Left lung (tissue), 4 donors: ENCODE measurements at regions not wholly inside any gene's neighbourhood (a gene's known extent, or its start where the extent isn't known, plus 50 kb on each side); places are given as distances from the start of the nearest gene placed in this dataset.

ENCODE experiments used
- ATAC-seq: fragments of 200-7000 bp; cut with Tn5 transposase; one replicate; pipeline ENCODE4 v1.9.1; 2020; ENCODE audit warnings: moderate library complexity
- DNase-seq, 4 donors: peaks; one replicate each; pipeline ENCODE4 v3.0.0-alpha.2; 2013 to 2020
- H3K27ac ChIP-seq, 2 donors: fragments of 200-600 bp; sonication (generic) in 1 of 2; one replicate each; pipeline versions ENCODE4 v1.5.0 to v1.8.0; 2020 to 2021
- H3K27me3 ChIP-seq, 2 donors: fragments of 200-600 bp; sonication (generic) in 1 of 2; one replicate each; pipeline versions ENCODE4 v1.5.0 to v1.8.0; 2020 to 2021
- H3K36me3 ChIP-seq, 2 donors: fragments of 200-600 bp; sonication (generic) in 1 of 2; one replicate each; pipeline versions ENCODE4 v1.5.0 to v1.8.0; 2020 to 2021
- H3K4me1 ChIP-seq, 2 donors: fragments of 200-600 bp; one replicate each; pipeline ENCODE4 v1.8.0; 2021
- H3K4me3 ChIP-seq, 2 donors: fragments of 200-600 bp; sonication (generic) in 1 of 2; one replicate each; pipeline versions ENCODE4 v1.5.0 to v1.8.0; 2020 to 2021; ENCODE audit warnings: mild to moderate bottlenecking in 1 of 2
- H3K9me3 ChIP-seq, 2 donors: fragments of 200-600 bp; sonication (generic) in 1 of 2; one replicate each; pipeline versions ENCODE4 v1.5.0 to v1.8.0; 2020 to 2021
- CTCF ChIP-seq, 2 donors: fragments of 200-600 bp; sonication (generic) in 1 of 2; IDR thresholded peaks; one replicate each; pipeline versions ENCODE4 v1.5.0 to v1.8.0; 2021; ENCODE audit warnings: antibody characterized with exemption in 2 of 2
- intact Hi-C, 2 donors: fragments of 100-400 bp; cut with DNase I; formaldehyde crosslinking; loops; one replicate each; pipeline versions ENCODE4 v1.11.2 to v1.14.2; 2022
- donor health status: DM: no; HTN: yes; CAD: no.
- donor health status: DM: no; HTN: no; CAD: no.

- Histone ChIP-seq H3K27ac (no peak overlapping the region), H3K27me3 (no peaks in the 10 kb centered on the region), H3K36me3 (no peaks in the 10 kb centered on the region), H3K4me1 (no peaks in the 10 kb centered on the region), H3K9me3 (peaks cover 0 to 9% of the 10 kb centered on the region in 2 donors), H3K4me3 (no peak overlapping the region)
- intact Hi-C loops: no loop called here
- no peak for TF ChIP-seq CTCF (IDR thresholded peaks at IDR 0.05)
- DNase-seq (no peak), ATAC-seq (no peak)
Observed at GRCh38 chr2:66340521-66340920, 94.4 kb upstream of the MEIS1 start.

GRCh38 chr2:66334237-66335029 is 100.5 kb upstream of the MEIS1 start:
- Histone ChIP-seq H3K9me3 (peaks cover 0 to 3% of the 10 kb centered on the region in 2 donors), H3K27me3 (no peaks in the 10 kb centered on the region), H3K36me3 (no peaks in the 10 kb centered on the region), H3K4me1 (no peaks in the 10 kb centered on the region), H3K27ac (no peak overlapping the region), H3K4me3 (no peak overlapping the region)
- no peak for DNase-seq
- no peak for TF ChIP-seq CTCF (IDR thresholded peaks at IDR 0.05)
- no peak for ATAC-seq
- intact Hi-C loops: no loop called here

GRCh38 chr2:66331176-66331575 is 103.7 kb upstream of the MEIS1 start:
- no peak for DNase-seq
- no peak for ATAC-seq
- no peaks in the 10 kb centered on the region for H3K27me3 ChIP-seq

GRCh38 chr2:66329081-66329605 is 105.8 kb upstream of the MEIS1 start:
- Histone ChIP-seq H3K4me1 (no peaks in the 10 kb centered on the region), H3K27ac (no peak overlapping the region), H3K36me3 (no peaks in the 10 kb centered on the region), H3K27me3 (no peaks in the 10 kb centered on the region), H3K4me3 (no peak overlapping the region), H3K9me3 (no peaks in the 10 kb centered on the region)
- no peak for TF ChIP-seq CTCF (IDR thresholded peaks at IDR 0.05)
- DNase-seq (no peak), ATAC-seq (no peak)
- intact Hi-C loops: no loop called here

More at GRCh38 chr2:66331176-66331575, 103.7 kb upstream of the MEIS1 start:
- H3K27ac ChIP-seq: no peak overlapping the region
- intact Hi-C loops: no loop called here
- H3K9me3 ChIP-seq: no peaks in the 10 kb centered on the region
- H3K4me3 ChIP-seq: no peak overlapping the region
- TF ChIP-seq CTCF (IDR thresholded peaks at IDR 0.05): no peak
- no peaks in the 10 kb centered on the region for H3K36me3 ChIP-seq
- H3K4me1 ChIP-seq: no peaks in the 10 kb centered on the region

GRCh38 chr2:66327066-66327740 is 107.7 kb upstream of the MEIS1 start:
- no peak overlapping the region for H3K4me3 ChIP-seq
- H3K27me3 ChIP-seq: no peaks in the 10 kb centered on the region
- DNase-seq (no peak), ATAC-seq (no peak)
- H3K4me1 ChIP-seq: no peaks in the 10 kb centered on the region
- H3K9me3 ChIP-seq: no peaks in the 10 kb centered on the region
- intact Hi-C loops: no loop called here
- no peak for TF ChIP-seq CTCF (IDR thresholded peaks at IDR 0.05)
- H3K36me3 ChIP-seq: no peaks in the 10 kb centered on the region
- H3K27ac ChIP-seq: no peak overlapping the region
